Natural killer cell (primary cell): ENCODE measurements at regions not wholly inside any gene's neighbourhood (a gene's known extent, or its start where the extent isn't known, plus 50 kb on each side); places are given as distances from the start of the nearest gene placed in this dataset.
"Not testable (repeated sequence)": the region's sequence is repeated elsewhere in the genome, so short reads cannot be mapped to it uniquely, and the experiment has no call there.

Source experiments
- ATAC-seq, 3 donors: fragments of 150-1000 bp in 2 of 3; fragments of 200-7000 bp in 1 of 3; cut with Tn5 transposase; 1 replicate in 1 of 3; 2 replicates in 2 of 3; pipeline ENCODE4 v1.10.0; 2021; ENCODE audit warnings: mild to moderate bottlenecking in 2 of 3, moderate library complexity in 2 of 3
- DNase-seq, 2 donors: peaks; one replicate each; pipeline versions ENCODE4 v3.0.0 to v3.0.0-alpha.2; 2013 to 2021; ENCODE audit warnings: mixed read lengths in 1 of 2
- H3K27ac ChIP-seq: one replicate; pipeline ENCODE4 v1.5.1; 2013; ENCODE audit warnings: mild to moderate bottlenecking, low read length
- H3K27me3 ChIP-seq: one replicate; pipeline ENCODE4 v1.6.1; 2013; ENCODE audit warnings: low read length; ENCODE audit not compliant: control insufficient read depth, insufficient read depth
- H3K36me3 ChIP-seq: one replicate; pipeline ENCODE4 v1.6.1; 2013; ENCODE audit warnings: low read length; ENCODE audit not compliant: control insufficient read depth, insufficient read depth
- H3K4me1 ChIP-seq: one replicate; pipeline ENCODE4 v1.6.1; 2013; ENCODE audit warnings: low read length; ENCODE audit not compliant: control insufficient read depth, insufficient read depth
- H3K4me3 ChIP-seq: one replicate; pipeline ENCODE4 v1.5.1; 2013; ENCODE audit warnings: low read length
- H3K9me3 ChIP-seq: one replicate; pipeline ENCODE4 v1.6.1; 2013; ENCODE audit warnings: low read length; ENCODE audit not compliant: control insufficient read depth, insufficient read depth
- H3K27ac Mint-ChIP-seq, 2 donors: one replicate each; pipeline ENCODE4 v1.8.0; 2022; ENCODE audit warnings: mild to moderate bottlenecking in 2 of 2, mixed read lengths in 2 of 2, moderate library complexity in 1 of 2
- H3K27me3 Mint-ChIP-seq, 2 donors: one replicate each; pipeline ENCODE4 v1.8.0; 2022; ENCODE audit warnings: low read depth in 2 of 2, mixed read lengths in 2 of 2
- H3K36me3 Mint-ChIP-seq: one replicate; pipeline ENCODE4 v1.8.0; 2022; ENCODE audit warnings: mixed read lengths
- H3K4me1 Mint-ChIP-seq, 2 donors: one replicate each; pipeline ENCODE4 v1.8.0; 2022; ENCODE audit warnings: mixed read lengths in 2 of 2
- H3K4me3 Mint-ChIP-seq: one replicate; pipeline ENCODE4 v1.8.0; 2022; ENCODE audit warnings: mild to moderate bottlenecking, moderate library complexity, mixed read lengths
- H3K9me3 Mint-ChIP-seq, 2 donors: one replicate each; pipeline ENCODE4 v1.8.0; 2022; ENCODE audit warnings: mixed read lengths in 2 of 2
- WGBS: methylation state at CpG from one replicate; pipeline ENCODE4 v1.1.7; 2013; ENCODE audit warnings: missing lambda C conversion rate; ENCODE audit not compliant: insufficient coverage; 5-methylcytosine and 5-hydroxymethylcytosine counted together
- intact Hi-C: fragments of 100-400 bp; cut with micrococcal nuclease; formaldehyde crosslinking; loops from one replicate; pipeline ENCODE4 v1.14.2; 2022
- TF ChIP-seq, protein P1 (sequence below): fragments of 200-600 bp; IDR thresholded peaks from one replicate; pipeline ENCODE4 v1.8.0; 2022; ENCODE audit warnings: antibody characterized with exemption

DNA sequence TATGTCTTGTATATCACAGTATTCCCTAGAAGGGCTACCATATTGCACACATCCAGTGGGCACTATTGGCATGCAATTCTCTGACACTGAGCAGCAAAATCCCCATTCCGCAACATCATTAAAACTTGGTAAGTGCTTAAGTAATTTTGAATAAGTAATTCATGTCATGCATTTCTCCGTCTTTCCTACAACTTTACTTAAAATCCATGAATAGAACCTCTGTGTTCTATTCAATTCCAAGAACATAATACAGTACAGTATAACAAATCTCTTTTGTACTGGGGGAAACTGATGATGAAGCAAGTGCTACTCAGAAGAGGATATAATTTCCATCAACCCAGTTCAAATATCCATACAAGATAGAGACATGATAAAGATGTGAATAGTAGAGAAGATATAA is 80.9 kb upstream of the SEMA3C start:
- H3K27me3 Mint-ChIP-seq: no peaks in the 10 kb centered on the region
- intact Hi-C loops: no loop called here
- no peak overlapping the region for H3K27ac ChIP-seq
- DNase-seq: no peak
- H3K4me1 Mint-ChIP-seq: no peaks in the 10 kb centered on the region
- no peak overlapping the region for H3K4me3 Mint-ChIP-seq
- H3K9me3 Mint-ChIP-seq: peaks cover 5 to 12% of the 10 kb centered on the region in 2 donors
- no peaks in the 10 kb centered on the region for H3K36me3 Mint-ChIP-seq
- no CpG with 5 or more reads among the region's 2 CpGs for WGBS
- H3K9me3 ChIP-seq: no peaks in the 10 kb centered on the region
- TF ChIP-seq, protein P1, sequence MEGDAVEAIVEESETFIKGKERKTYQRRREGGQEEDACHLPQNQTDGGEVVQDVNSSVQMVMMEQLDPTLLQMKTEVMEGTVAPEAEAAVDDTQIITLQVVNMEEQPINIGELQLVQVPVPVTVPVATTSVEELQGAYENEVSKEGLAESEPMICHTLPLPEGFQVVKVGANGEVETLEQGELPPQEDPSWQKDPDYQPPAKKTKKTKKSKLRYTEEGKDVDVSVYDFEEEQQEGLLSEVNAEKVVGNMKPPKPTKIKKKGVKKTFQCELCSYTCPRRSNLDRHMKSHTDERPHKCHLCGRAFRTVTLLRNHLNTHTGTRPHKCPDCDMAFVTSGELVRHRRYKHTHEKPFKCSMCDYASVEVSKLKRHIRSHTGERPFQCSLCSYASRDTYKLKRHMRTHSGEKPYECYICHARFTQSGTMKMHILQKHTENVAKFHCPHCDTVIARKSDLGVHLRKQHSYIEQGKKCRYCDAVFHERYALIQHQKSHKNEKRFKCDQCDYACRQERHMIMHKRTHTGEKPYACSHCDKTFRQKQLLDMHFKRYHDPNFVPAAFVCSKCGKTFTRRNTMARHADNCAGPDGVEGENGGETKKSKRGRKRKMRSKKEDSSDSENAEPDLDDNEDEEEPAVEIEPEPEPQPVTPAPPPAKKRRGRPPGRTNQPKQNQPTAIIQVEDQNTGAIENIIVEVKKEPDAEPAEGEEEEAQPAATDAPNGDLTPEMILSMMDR: no peak
- ATAC-seq: no peak
- H3K27ac Mint-ChIP-seq: no peak overlapping the region
- H3K36me3 ChIP-seq: no peaks in the 10 kb centered on the region
- no peak overlapping the region for H3K4me3 ChIP-seq
- no peaks in the 10 kb centered on the region for H3K4me1 ChIP-seq
- no peaks in the 10 kb centered on the region for H3K27me3 ChIP-seq

DNA sequence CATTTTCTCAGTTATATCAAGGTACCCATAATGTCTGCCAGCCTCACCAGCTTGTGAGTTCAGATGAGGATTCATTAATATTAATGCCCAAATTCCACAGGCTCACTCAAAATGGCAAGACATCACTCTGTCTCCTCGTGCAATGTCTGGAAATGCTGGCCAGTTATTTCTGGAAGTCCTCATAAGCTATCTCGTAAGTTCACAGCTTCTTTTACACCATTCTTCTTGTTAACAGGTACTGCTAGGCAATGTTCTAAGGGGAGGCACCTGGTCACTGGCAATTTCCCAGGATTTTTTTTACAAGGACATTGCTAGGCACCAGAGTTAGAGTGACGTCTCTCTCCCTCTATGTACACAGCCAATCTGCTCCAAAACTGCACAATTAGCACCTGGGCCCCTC is 80.2 kb upstream of the SEMA3C start:
- no peak overlapping the region for H3K27ac ChIP-seq
- H3K36me3 Mint-ChIP-seq: no peaks in the 10 kb centered on the region
- no peaks in the 10 kb centered on the region for H3K4me1 ChIP-seq
- H3K4me1 Mint-ChIP-seq: no peaks in the 10 kb centered on the region
- no peak overlapping the region for H3K4me3 Mint-ChIP-seq
- H3K27me3 ChIP-seq: no peaks in the 10 kb centered on the region
- H3K27ac Mint-ChIP-seq: no peak overlapping the region
- TF ChIP-seq, protein P1: no peak
- ATAC-seq: no peak
- H3K4me3 ChIP-seq: no peak overlapping the region
- H3K27me3 Mint-ChIP-seq: no peaks in the 10 kb centered on the region
- H3K9me3 Mint-ChIP-seq: peaks cover 5 to 12% of the 10 kb centered on the region in 2 donors
- H3K36me3 ChIP-seq: no peaks in the 10 kb centered on the region
- no peaks in the 10 kb centered on the region for H3K9me3 ChIP-seq
- intact Hi-C loops: no loop called here
- DNase-seq: no peak
- WGBS: 88% methylated on average over 3 of the region's 3 CpGs

DNA sequence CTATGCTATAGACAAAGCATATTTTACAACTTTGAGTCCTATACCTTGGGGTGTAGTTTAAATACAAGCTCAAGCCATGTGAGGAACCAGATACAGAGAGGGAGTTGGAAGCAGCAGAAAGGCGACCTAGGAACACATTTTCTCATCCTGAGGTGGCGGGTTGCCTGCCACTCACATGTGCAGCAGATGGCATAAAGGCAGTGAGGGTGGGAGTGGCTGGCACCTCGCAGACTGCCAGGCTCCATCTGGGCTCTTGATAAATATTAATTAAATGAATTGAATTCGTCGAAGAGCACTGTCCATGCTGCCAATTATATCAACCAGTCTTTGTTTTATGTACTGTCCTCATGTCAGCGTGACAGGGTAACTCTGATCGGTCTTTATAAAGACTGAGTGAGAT is 79.0 kb upstream of the SEMA3C start:
- WGBS: 89% methylated on average over 7 of the region's 7 CpGs
- intact Hi-C loops: no loop called here
- no peak overlapping the region for H3K4me3 Mint-ChIP-seq
- no peaks in the 10 kb centered on the region for H3K36me3 ChIP-seq
- no peaks in the 10 kb centered on the region for H3K27me3 ChIP-seq
- H3K27me3 Mint-ChIP-seq: no peaks in the 10 kb centered on the region
- TF ChIP-seq, protein P1: no peak
- no peak for ATAC-seq
- H3K4me3 ChIP-seq: no peak overlapping the region
- no peak overlapping the region for H3K27ac Mint-ChIP-seq
- peaks cover 5 to 12% of the 10 kb centered on the region in 2 donors for H3K9me3 Mint-ChIP-seq
- H3K9me3 ChIP-seq: no peaks in the 10 kb centered on the region
- no peak for DNase-seq
- no peaks in the 10 kb centered on the region for H3K4me1 Mint-ChIP-seq
- no peaks in the 10 kb centered on the region for H3K36me3 Mint-ChIP-seq
- no peak overlapping the region for H3K27ac ChIP-seq
- no peaks in the 10 kb centered on the region for H3K4me1 ChIP-seq

DNA sequence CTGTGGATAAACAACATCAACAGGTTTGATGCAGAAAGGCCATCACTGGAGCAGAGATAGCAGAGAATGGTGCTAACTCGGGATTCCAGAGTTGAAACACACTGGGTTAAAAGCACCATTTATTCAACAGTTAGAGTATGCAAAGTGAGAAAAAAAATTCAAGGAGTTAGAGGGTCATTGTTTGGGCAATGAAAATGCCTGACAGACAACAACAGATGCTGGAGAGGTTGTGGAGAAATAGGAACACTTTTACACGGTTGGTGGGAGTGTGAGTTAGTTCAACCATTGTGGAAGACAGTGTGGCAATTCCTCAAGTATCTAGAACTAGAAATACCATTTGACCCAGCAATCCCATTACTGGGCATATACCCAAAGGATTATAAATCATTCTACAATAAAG is 77.4 kb upstream of the SEMA3C start:
- H3K9me3 Mint-ChIP-seq: peaks cover 5 to 12% of the 10 kb centered on the region in 2 donors
- H3K36me3 ChIP-seq, H3K27me3 Mint-ChIP-seq, H3K4me3 Mint-ChIP-seq, H3K4me1 ChIP-seq, H3K9me3 ChIP-seq, DNase-seq, ATAC-seq, H3K27ac Mint-ChIP-seq, H3K4me3 ChIP-seq, H3K36me3 Mint-ChIP-seq, H3K27me3 ChIP-seq, intact Hi-C loops, H3K27ac ChIP-seq, H3K4me1 Mint-ChIP-seq: not testable (repeated sequence)
- 93% methylated on average over 2 of the region's 2 CpGs for WGBS
